ENCODE measurements at regions not wholly inside any gene's neighbourhood (a gene's known extent, or its start where the extent isn't known, plus 50 kb on each side); places are given as distances from the start of the nearest gene placed in this dataset.

DNA sequence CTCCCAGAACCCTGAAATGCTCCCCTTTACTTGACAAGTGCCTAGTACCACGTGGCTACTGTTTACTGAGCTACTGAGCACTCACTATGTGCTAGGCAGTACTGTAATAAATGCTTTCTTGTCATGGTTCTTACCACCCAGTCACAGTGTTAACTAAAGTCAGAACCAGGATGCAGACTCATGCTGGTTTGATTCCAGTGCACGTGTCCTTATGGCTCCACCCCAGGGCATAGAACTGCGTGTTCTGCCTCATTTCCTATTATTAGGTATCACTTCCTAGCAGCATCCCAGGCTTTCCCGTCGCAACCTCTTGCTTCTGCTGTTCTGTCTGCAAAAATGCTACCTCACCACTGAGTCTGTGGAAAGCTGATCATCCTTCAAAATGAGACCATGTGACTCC is 71.7 kb upstream of the DOCK1 start:
- 80% methylated on average over 5 of the region's 5 CpGs for WGBS (ENCODE audit: insufficient coverage)
- ChIA-PET CTCF (no interaction called here), POLR2A (no interaction called here)
- Histone ChIP-seq H3K9ac (ENCODE audit: low read length) (no peak overlapping the region), H3K79me2 (ENCODE audit: control insufficient read depth, insufficient read depth, low read length) (no peaks in the 10 kb centered on the region), H2AFZ (ENCODE audit: insufficient read depth, low read depth, low read length, poor library complexity, severe bottlenecking) (no peak overlapping the region), H4K20me1 (ENCODE audit: control insufficient read depth, insufficient read depth, low read length, poor library complexity, severe bottlenecking) (no peaks in the 10 kb centered on the region), H3K27ac (ENCODE audit: low read length in 2 of 2) (no peak overlapping the region), H3K27me3 (replicated peaks in 1 of 4; ENCODE audit: control extremely low read depth in 1 of 4, control insufficient read depth in 3 of 4, insufficient read depth in 4 of 4, low read length in 3 of 4) (no peaks in the 10 kb centered on the region), H3K4me3 (ENCODE audit: control extremely low read depth in 1 of 5, extremely low read depth in 1 of 5, insufficient read depth in 1 of 5, low read depth in 2 of 5, low read length in 4 of 5) (no peak overlapping the region), H3K4me2 (replicated peaks; ENCODE audit: low read depth, low read length, poor library complexity, severe bottlenecking) (no peak overlapping the region), H3K4me1 (ENCODE audit: control insufficient read depth in 2 of 2, insufficient read depth in 2 of 2, low read length in 2 of 2) (no peaks in the 10 kb centered on the region), H3K36me3 (replicated peaks in 1 of 2; ENCODE audit: control extremely low read depth in 1 of 2, control insufficient read depth in 1 of 2, extremely low read depth in 1 of 2, insufficient read depth in 2 of 2, low read length in 1 of 2) (no peaks in the 10 kb centered on the region), H3K9me3 (ENCODE audit: control extremely low read depth in 1 of 3, control insufficient read depth in 2 of 3, insufficient read depth in 1 of 3, low read length in 2 of 3) (no peaks in the 10 kb centered on the region)
- no peaks in the 10 kb centered on the region for H3K27me3 Mint-ChIP-seq
- H3K9me3 Mint-ChIP-seq (ENCODE audit: insufficient read depth) = peaks cover 13% of the 10 kb centered on the region
- no peak for TF ChIP-seq EZH2 (IDR thresholded peaks at IDR 0.05; ENCODE audit: borderline replicate concordance, insufficient read depth, low read depth, low read length, poor library complexity, severe bottlenecking)
- TF ChIP-seq, protein P1, sequence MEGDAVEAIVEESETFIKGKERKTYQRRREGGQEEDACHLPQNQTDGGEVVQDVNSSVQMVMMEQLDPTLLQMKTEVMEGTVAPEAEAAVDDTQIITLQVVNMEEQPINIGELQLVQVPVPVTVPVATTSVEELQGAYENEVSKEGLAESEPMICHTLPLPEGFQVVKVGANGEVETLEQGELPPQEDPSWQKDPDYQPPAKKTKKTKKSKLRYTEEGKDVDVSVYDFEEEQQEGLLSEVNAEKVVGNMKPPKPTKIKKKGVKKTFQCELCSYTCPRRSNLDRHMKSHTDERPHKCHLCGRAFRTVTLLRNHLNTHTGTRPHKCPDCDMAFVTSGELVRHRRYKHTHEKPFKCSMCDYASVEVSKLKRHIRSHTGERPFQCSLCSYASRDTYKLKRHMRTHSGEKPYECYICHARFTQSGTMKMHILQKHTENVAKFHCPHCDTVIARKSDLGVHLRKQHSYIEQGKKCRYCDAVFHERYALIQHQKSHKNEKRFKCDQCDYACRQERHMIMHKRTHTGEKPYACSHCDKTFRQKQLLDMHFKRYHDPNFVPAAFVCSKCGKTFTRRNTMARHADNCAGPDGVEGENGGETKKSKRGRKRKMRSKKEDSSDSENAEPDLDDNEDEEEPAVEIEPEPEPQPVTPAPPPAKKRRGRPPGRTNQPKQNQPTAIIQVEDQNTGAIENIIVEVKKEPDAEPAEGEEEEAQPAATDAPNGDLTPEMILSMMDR (IDR thresholded peaks at IDR 0.05) = no peak
- intact Hi-C loops (cut with micrococcal nuclease) = no loop called here
- ATAC-seq (ENCODE audit: low read depth) (no peak), DNase-seq (no peak)
- H3K4me1 Mint-ChIP-seq = no peaks in the 10 kb centered on the region
- H3K4me3 Mint-ChIP-seq = no peak overlapping the region
- H3K27ac Mint-ChIP-seq = no peak overlapping the region

DNA sequence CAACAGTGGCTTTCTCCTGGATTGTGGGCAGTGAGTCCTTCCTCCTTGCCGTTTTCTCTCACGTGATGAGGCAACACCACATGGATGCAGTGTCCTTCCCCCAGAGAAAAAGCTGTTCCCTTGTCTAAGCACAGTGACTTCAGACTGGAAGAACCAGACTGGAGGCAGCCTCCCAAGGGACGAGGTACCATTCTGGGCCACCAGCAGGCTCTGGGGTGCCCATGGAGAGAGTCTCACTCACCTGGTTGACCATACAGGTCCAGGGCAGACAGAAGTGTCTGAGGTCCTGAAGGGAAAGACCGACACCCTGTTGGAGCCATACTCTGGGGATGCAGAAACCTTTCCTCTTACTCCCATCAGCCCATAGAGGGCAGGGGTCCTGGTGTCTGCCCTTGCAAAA is 69.2 kb upstream of the DOCK1 start:
- Histone ChIP-seq H3K27me3 (replicated peaks in 1 of 4; ENCODE audit: control extremely low read depth in 1 of 4, control insufficient read depth in 3 of 4, insufficient read depth in 4 of 4, low read length in 3 of 4) (no peaks in the 10 kb centered on the region), H3K4me3 (ENCODE audit: control extremely low read depth in 1 of 5, extremely low read depth in 1 of 5, insufficient read depth in 1 of 5, low read depth in 2 of 5, low read length in 4 of 5) (no peak overlapping the region), H3K9ac (ENCODE audit: low read length) (no peak overlapping the region), H3K9me3 (ENCODE audit: control extremely low read depth in 1 of 3, control insufficient read depth in 2 of 3, insufficient read depth in 1 of 3, low read length in 2 of 3) (peaks cover 0 to 2% (median 0%) of the 10 kb centered on the region in 3 donors), H2AFZ (ENCODE audit: insufficient read depth, low read depth, low read length, poor library complexity, severe bottlenecking) (no peak overlapping the region), H3K27ac (ENCODE audit: low read length in 2 of 2) (no peak overlapping the region), H3K4me1 (ENCODE audit: control insufficient read depth in 2 of 2, insufficient read depth in 2 of 2, low read length in 2 of 2) (no peaks in the 10 kb centered on the region), H3K36me3 (replicated peaks in 1 of 2; ENCODE audit: control extremely low read depth in 1 of 2, control insufficient read depth in 1 of 2, extremely low read depth in 1 of 2, insufficient read depth in 2 of 2, low read length in 1 of 2) (no peaks in the 10 kb centered on the region), H3K4me2 (replicated peaks; ENCODE audit: low read depth, low read length, poor library complexity, severe bottlenecking) (no peak overlapping the region), H4K20me1 (ENCODE audit: control insufficient read depth, insufficient read depth, low read length, poor library complexity, severe bottlenecking) (no peaks in the 10 kb centered on the region), H3K79me2 (ENCODE audit: control insufficient read depth, insufficient read depth, low read length) (no peaks in the 10 kb centered on the region)
- intact Hi-C loops (cut with micrococcal nuclease) = no loop called here
- ChIA-PET POLR2A (no interaction called here), CTCF (no interaction called here)
- Mint-ChIP-seq H3K4me3 (no peak overlapping the region), H3K27ac (no peak overlapping the region), H3K27me3 (no peaks in the 10 kb centered on the region), H3K9me3 (ENCODE audit: insufficient read depth) (peaks cover 9% of the 10 kb centered on the region), H3K4me1 (no peaks in the 10 kb centered on the region)
- ATAC-seq (ENCODE audit: low read depth) (no peak), DNase-seq (no peak)
- TF ChIP-seq, protein P1 (IDR thresholded peaks at IDR 0.05) = no peak
- no peak for TF ChIP-seq EZH2 (IDR thresholded peaks at IDR 0.05; ENCODE audit: borderline replicate concordance, insufficient read depth, low read depth, low read length, poor library complexity, severe bottlenecking)
- 71% methylated on average over 3 of the region's 4 CpGs for WGBS (ENCODE audit: insufficient coverage)
